NOMO-1 treated with dmso at 0.1 percent for 144 hours (cell line): ENCODE measurements at regions not wholly inside any gene's neighbourhood (a gene's known extent, or its start where the extent isn't known, plus 50 kb on each side); places are given as distances from the start of the nearest gene placed in this dataset.
"Not testable (repeated sequence)": the region's sequence is repeated elsewhere in the genome, so short reads cannot be mapped to it uniquely, and the experiment has no call there.

Experiments
- DNase-seq: peaks from one replicate; lab custom pipeline; 2025; ENCODE audit not compliant: unreplicated experiment; lab: John Stamatoyannopoulos, UW

DNA sequence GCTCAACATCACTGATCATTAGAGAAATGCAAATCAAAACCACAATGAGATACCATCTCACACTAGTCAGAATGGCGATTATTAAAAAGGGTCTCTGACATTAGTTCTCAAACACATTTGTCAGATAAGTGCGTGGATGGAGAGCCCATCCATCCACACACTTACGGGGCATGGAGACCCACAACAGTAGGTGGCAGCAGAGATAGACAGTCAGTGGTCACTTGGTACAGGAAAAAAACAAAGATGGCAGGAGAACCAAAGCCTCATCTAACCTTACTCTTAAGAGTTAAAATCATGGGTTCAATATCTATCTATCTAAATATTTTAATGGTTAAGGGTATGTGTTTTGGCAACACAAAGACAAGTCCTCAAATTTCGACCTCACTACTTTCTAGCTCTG, 1378.7 kb upstream of the C9orf72 start:
- no peak for DNase-seq

DNA sequence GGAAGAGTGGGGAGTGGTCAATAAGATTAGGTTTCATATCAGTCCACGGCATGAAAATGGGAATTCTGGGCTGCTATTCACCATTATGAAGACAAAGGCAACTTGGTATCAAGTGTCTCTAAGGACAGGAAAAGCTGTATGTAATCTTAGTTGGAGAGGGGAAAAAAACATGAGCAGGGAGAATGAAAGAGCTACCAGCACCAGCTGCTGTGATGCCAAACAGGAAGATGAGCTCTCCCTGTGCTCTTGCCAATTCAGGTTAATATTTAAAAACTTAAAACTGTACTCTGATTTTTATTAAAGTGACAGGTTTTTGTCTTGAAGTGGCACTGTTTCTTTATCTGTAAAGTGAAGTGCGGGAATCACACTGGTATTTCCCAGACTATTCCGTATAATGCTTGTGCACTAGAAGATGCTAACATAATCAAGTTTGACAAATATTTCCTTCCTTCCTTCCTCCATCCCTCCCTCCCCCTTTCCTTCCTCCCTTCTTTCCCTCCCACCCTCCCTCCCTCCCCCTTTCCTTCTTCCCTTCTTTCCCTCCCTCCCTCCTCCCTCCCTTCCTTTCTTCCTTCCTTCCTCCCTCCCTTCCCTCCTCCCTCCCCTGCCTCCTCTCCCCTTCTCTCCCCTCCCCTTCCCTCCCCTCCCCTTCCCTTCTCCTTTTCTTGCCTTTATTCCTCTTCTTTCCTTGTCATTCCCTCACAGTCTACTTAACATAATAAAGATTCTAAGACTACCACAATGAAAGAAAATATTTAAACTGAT, 1383.0 kb upstream of the C9orf72 start:
- DNase-seq, result no peak

DNA sequence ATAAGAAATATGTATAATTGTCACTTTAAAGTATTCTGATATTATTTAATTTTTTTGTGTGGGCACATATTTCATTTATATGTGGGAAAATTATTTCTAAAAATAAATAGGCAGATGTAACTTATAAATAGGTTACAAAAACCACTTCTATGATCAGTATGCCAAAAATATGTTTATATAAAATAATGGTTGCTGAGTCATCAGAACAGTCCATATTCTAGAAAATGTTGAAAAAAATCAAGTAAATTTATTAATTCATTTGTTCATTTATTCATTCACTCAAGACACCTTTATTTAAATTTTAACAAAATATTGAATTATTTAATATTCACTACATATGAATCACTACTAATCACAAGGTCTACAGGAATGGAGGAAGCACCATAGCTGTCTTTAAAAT, 1387.3 kb upstream of the C9orf72 start:
- no peak for DNase-seq

DNA sequence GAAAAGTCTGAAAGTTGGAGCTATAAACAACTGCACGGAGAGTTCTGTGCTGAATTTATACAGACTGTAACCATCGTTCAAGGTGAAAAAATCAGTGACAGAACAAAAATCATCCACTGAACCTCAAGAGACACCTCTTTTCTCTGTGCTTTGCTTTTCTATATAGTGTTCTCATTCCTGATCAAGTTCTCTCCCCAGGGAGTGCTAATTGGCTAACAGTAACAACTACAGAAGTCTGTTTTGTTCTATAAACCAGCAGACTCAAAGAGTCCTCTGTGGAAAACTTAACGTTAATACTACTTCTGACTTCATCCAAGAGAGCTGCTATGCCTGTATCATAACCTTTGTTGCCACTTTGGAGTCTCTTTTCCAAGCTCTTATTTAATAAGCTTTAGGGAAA, 1388.3 kb upstream of the C9orf72 start:
- no peak for DNase-seq

DNA sequence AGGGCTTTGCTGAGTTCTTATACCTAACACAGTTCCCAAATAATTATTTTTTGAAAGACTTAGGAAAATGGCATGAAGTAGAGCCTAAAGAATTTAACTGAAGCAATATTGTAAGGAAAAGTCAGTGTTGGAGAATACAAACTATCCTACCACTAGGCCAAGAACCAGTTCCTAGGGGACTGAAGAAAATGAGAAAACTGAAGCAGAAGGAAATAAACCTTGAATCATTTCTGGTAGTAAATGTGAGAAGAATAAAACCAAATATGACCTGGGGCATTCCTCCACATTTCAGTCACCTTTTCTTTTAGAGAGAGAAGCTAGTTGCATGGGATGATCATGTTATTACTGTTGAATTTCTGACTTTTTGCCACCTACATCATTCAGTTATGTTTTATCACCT, 1393.9 kb upstream of the C9orf72 start:
- DNase-seq, result no peak

DNA sequence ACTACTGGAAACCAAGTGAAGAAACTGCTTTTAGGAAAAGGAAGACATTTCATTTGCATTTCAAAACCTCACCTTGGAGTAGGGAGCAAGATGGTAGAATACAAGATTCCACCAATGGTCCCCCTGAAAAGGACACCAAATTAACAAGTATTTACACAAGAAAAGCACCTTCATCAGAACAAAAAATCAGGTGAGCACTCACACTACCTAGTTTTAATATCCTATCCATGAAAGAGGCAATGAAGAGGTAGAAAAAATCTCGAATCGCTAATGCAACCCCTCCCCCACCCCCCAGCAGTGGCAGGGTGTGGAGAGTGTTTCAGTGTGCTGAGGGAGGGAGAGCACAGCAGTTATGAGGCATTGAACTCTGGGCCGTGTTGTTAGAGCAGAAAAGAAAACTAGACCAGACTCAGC, 1397.0 kb upstream of the C9orf72 start:
- DNase-seq, result no peak

DNA sequence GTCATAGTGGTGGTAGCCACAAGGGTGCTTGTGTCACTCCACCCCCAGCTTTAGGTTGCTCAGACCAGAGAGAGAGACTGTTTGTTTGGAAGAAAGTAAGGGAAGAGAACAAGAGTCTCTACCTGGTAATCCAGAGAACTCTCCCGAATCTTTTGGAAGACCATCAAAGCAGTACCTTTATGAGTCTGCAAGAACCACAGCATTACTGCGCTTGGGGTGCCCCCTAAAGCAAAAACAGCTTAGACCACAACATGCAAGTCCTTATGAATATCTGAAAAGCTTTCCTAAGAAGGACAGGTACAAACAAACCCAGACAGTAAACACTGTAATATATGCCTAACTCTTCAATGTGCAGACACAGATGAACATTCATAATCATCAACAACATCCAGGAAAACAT, 1398.6 kb upstream of the C9orf72 start:
- no peak for DNase-seq

DNA sequence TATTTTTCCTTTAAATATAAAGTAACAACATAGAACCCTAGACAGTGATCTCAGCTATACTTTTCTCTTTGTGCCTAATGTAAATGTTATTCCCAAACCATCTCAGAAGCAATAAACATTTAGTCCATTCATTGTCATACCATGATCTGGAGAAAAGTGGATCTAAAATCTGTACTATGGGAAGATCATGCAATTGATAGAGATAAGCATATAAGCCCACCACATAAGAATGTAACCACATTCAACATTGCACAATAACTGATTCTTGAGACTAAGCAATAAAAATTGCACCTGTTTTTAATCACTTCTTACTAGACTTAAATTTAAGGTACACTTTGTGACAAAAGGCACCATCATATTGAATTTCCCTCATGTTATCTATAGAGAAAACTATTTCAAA, 1403.0 kb upstream of the C9orf72 start:
- no peak for DNase-seq

DNA sequence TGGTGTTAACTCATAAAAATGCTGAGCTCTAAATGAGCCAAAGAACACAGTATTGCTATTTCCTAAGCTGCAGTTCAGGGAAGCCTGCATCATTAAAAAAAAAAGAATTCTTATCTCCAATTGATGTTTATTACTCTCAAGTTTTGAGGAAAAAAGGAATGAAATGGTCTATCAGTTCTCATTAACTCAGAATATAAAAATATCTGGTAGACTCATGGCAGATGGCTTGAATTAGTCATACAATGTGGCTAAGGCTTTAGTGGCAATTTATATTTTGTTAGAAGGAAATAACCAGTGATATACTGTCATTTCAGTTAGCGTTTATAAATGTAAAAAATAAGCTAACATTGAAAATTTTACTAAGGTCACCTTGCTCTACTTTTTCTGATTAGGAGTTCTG, 1403.4 kb upstream of the C9orf72 start:
- DNase-seq, result no peak

DNA sequence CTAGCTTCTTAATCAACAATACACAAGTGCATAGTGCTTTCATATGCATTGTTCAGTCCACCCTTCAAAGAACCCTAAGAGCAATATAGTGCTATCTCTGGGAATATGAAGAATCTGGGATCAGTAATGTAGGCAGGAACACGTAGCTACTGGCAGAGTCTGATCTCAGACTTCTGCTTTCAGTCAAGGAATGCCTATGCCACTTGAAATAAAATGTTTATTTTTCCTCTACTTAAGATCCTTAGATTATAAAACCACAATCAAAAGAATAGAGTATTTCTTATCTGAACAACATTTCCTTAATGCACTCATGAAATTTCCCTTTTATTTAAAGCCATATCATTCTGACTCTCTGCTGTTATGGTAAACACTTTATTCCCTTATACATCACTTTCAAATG, 1407.8 kb upstream of the C9orf72 start:
- DNase-seq, result no peak

DNA sequence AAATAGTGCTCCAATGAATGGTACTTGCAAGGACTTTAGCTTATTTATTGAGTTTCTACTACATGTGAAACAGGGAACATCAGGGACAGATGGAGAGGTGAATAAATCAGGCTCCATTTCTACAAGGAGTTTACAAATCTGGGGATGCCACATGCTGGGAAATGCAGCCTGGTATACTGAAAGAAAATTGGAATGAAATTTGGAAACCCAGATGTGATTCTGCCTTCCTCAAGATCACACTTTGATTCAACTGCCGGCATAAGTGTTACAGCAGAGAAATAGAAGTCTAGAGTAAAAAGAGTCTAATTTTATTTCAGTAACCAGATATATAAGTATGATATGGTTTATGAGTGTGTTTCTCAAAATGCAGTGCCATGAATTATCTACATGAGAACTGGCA, 1408.4 kb upstream of the C9orf72 start:
- no peak for DNase-seq

DNA sequence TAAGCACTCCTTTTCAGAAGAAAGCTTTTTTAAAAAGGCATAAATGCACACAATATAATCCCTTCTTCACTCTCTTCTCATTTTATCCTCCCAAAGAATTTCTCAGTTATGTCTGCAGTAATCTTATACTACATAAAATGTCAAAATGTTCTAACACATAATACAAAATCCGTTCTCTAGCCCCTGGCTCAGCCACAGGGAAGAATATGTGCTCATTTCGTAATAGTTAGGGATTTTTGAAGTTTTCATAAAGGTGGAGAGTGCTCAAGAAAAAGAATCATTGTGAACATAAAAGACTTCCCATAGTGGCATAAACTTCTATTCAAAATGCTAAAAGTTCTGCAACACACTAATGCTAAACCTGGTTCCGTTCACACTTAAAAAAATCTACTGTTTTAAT, 1410.7 kb upstream of the C9orf72 start:
- DNase-seq, result no peak

DNA sequence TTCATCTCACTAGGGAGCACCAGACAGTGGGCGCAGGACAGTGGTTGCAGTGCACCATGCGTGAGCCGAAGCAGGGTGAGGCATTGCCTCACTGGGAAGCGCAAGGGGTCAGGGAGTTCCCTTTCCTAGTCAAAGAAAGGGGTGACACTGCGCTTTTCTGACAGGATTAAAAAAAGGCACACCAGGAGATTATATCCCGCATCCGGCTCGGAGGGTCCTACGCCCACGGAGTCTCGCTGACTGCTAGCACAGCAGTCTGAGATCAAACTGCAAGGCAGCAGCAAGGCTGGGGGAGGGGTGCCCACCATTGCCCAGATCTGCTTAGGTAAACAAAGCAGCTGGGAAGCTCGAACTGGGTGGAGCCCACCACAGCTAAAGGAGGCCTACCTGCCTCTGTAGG, 1416.7 kb upstream of the C9orf72 start:
- DNase-seq, result not testable (repeated sequence)

DNA sequence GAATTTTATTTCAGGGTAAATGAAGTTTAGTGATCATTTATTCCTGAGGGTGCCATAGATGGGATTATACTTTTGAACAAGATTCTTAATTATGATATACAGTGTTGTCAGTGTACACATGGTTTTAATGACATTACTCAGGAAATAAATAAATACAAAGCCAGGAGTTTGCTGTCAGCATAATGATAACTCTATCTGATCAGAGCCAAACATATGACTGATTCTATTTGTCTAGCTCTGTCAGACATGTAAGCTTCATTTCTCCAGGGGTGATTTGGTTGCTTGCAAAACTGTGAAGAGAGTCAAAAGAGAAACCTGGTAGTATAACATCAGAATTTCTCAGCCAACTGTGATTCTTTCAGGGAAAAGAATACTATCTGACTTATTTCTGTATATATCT, 1425.8 kb upstream of the C9orf72 start:
- DNase-seq, result no peak

DNA sequence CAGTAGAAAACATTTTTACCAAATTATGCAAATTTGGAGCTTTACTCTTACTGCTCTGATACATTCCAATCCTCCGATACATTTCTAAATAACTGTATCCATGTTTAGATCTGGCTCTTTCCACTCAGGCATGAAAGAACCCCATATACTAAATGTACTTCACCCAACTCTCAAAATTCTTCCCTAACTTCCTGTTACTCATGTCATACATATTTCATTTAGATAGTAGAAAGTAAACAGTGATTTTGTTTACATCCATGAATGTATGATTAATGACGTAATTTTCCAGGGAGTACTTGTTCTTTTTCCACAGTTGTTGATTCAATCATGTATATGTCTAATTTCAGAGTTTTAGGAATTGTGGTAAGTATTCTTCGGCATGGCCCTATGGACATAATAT, 1426.5 kb upstream of the C9orf72 start:
- no peak for DNase-seq

DNA sequence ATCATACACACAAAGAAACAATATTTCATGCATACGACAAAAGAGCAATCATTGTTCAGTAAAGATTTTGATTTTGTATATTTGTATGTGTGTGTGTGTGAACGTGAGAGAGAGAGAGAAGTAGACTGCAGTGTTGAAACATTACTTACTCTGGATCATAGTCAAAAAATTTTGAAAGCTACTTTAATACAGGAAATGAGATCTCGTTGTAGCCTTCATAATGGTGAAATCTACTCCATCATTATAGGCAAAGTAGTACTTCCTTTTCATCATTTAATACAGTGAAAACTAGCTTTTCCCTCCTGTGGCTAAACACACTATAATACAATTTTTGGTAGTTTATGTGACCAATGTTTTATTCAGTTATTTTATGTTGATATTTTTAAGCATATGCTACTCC, 1427.7 kb upstream of the C9orf72 start:
- no peak for DNase-seq

DNA sequence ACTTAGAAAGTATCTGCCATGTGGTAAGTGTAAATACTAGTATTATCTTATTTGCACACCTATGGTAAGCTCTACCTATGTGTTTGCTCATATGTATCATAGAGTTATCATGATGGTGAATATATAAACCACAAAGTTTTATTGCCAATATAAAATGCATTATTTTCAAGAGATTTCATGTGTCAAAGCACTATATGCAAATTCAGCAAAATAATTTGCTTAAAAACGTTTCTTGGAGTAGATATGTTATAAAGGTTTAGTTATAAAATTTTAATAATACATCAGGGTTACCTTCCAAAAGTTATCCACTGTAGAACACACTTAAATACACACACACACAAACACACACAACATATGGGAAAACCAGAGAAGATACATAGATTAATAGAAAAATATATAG, 1431.7 kb upstream of the C9orf72 start:
- DNase-seq, result no peak

DNA sequence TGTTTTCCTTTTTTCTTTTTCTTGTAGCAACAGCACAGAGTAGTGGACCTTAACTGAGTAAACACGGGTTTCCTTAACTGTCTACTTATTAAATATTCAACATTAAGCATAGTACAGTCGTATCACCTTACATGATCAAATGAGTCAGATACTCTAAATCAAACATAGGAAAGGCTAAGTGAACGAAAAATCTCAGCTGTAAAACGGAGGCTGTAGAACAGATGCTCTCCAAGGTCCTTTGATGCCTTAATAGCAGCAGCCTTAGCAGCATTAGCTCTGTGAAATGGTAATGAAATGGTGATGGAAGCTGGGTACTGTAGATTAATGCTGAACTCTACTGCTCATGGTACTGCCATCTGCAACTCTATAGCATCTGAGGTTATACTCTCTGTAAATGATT, 1433.3 kb upstream of the C9orf72 start:
- DNase-seq, result no peak

DNA sequence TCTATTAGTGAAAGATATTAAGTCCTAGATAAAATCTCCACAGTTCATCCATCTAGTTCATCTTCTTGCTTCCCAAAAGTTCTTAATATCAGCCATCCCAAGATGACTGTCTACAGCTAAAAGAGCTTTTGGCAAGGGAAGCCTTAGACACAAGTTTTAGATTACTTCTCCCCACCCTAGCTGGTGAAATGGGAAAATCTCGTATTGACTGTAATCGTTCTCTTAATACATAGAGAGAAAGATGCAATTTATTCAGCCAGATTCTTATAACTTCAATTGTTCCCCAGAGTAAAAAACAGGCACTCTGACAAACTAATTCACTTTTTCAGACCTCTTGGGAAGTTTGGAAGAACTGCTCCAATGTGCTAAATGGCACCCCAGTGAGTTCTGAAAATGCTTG, 1439.6 kb upstream of the C9orf72 start:
- DNase-seq, result no peak

DNA sequence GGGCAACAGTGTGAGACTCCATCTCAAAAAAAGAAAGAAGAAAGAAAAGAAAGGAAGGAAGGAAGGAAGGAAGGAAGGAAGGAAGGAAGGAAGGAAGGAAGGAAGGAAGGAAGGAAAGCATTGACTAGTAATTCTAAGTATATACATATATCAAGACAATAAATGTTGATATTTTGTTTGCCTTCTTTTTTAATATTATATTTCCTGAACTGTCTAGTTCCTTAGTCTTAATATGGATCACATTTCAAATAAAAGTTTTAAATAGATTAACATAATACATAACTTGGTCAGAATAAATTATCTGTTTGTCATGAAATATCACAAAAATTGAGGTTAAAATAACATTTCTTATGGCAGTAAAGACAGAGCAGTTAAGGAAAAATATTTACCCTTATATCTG, 1448.4 kb upstream of the C9orf72 start:
- no peak for DNase-seq

DNA sequence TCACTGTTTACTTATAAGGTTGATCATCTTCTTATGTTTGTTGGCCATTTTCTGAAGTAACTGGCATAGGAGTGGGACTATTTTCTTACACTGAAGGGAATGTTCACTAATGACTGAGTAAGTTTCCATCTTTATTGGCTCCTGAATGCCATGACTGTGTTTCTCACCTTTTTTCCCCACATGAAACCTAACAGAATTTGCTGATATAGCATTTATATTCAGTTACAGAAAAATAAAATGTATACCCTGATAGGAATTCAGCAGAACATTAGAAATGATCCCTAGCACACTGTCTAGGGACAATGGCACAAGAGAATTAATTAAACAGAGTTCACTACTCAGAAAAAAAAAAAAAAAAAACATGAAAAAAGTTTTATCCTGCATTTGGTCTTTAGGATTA, 1465.1 kb upstream of the C9orf72 start:
- no peak for DNase-seq

DNA sequence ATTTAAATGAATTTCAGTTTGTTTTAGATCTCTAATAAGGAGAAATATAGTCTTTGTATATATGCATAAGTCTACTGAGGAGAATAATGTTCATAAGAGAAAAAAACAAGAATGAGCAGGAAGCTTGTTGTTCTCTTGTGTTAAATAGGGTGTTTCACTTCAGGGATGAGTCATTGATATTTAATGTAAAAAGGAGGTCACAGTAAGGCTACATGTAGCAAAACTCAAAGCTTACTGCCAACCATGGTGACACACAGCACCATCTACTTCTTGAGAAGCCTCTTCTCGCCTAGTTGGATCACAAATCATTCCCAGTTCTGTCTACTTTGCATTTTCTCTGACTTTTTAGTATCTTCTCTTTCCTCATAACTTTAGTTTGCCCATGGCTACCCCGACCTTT, 1466.0 kb upstream of the C9orf72 start:
- DNase-seq, result no peak

DNA sequence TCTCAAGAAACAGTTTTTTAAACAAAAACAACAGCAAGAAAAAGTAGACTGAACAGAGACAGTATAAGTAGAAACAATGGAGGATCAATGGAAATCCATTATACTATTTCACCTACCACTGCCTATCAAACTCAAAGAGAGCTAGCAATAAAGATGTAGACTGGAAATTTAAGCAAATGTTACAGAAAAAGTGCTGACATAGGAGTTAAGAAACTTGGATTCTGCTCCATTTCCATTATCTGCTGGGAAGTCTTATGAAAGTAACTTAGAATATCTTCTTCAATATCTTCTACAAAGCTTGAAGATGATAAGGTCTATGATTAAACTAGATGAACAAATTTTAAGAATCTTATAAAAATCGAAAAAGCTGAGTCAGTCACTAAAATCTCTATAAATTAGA, 1469.8 kb upstream of the C9orf72 start:
- no peak for DNase-seq

DNA sequence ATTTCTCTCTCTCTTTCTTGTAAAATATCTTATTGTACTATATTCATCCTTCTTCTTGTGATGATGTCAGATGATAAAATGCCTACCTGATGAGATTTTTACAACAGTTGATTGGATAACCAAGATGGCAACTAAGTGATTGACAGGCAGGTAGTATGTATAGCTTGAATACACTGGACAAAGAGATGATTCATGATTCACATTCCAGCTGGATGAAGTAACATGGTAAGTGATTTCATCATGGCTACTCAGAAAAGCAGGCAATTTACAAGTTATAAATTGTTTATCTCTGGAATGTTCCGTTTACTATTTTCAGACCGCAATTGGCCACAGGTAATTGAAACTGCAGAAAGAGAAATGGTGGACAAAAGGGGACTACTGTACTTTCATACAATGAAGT, 1471.7 kb upstream of the C9orf72 start:
- no peak for DNase-seq
